Heart left ventricle (tissue), 13 donors: ENCODE measurements at regions not wholly inside any gene's neighbourhood (a gene's known extent, or its start where the extent isn't known, plus 50 kb on each side); places are given as distances from the start of the nearest gene placed in this dataset.

ENCODE experiments used
- CTCF ChIP-seq, 12 donors: fragments of 200-600 bp; sonication (generic) in 4 of 12; IDR thresholded peaks; one replicate each; pipeline versions ENCODE4 v1.5.0 to v1.8.0; 2018 to 2022; ENCODE audit warnings: antibody characterized with exemption in 12 of 12, mild to moderate bottlenecking in 5 of 12
- POLR2A ChIP-seq, 2 donors: fragments of 450-650 bp; IDR thresholded peaks; one replicate each; pipeline ENCODE4 v1.6.1; 2017; ENCODE audit warnings: antibody characterized with exemption in 2 of 2, mild to moderate bottlenecking in 2 of 2, moderate library complexity in 2 of 2
- donor health status: ischemic (EF 13 %, LVEDD 7.1; RV severe dilation, severe dysfunction).
- donor health status: DM: no; HTN: yes; CAD: no.
- donor health status: DM: no; HTN: no; CAD: no.
- donor health status: ischemic (EF 25% LVEDD 6.9; RV normal size, moderate dysfunction).
- donor health status: ischemic (EF 25% LVEDD 5.7; RV mildly dilated, moderate dysfunction).
- donor health status: ischemic (EF 35%, LVEDD 5.7; RV mildly dilated, moderate dysfunction).
- donor health status: nonischemic (EF 11% LVEDD 7.7; RV severe dilation, severe dysfunction).
- donor health status: DM: yes; HTN: yes; CAD: no.
- donor health status: PGD.
- donor health status: ischemic (EF 29% LVEDD 5.4; RV normal size, mild dysfunction).
- donor health status: nonischemic (EF 23%, LVEDD 6.1; RV moderate dilation, normal function).

- no peak for TF ChIP-seq CTCF (IDR thresholded peaks at IDR 0.05)
- no peak for TF ChIP-seq POLR2A (IDR thresholded peaks at IDR 0.05)
Measured at GRCh38 chr7:112987171-112987570, 99.5 kb downstream of the GPR85 start.
